SK-N-SH treated with all-trans-retinoic acid at 6 μM for 48 hours (cell line): ENCODE measurements at regions not wholly inside any gene's neighbourhood (a gene's known extent, or its start where the extent isn't known, plus 50 kb on each side); places are given as distances from the start of the nearest gene placed in this dataset.

Experiments used
- ATAC-seq: fragments of 200-7000 bp; cut with Tn5 transposase; 3 replicates; pipeline ENCODE4 v1.9.1; 2020; ENCODE audit warnings: mild to moderate bottlenecking, moderate library complexity
- ARNTL ChIP-seq: fragments of 450-650 bp; formaldehyde crosslinking; IDR thresholded peaks from 2 replicates; pipeline ENCODE4 v1.5.0; 2020; ENCODE audit warnings: low read depth, mild to moderate bottlenecking, moderate library complexity, borderline replicate concordance
- BACH2 ChIP-seq: fragments of 250-450 bp; sonication (Bioruptor Pico); IDR thresholded peaks from 2 replicates; pipeline ENCODE4 v1.9.0; 2021; ENCODE audit warnings: mild to moderate bottlenecking, borderline replicate concordance
- CREB5 ChIP-seq: fragments of 250-450 bp; sonication (Bioruptor Pico); IDR thresholded peaks from 2 replicates; pipeline ENCODE4 v1.5.1; 2020; ENCODE audit warnings: low read depth, mild to moderate bottlenecking, moderate library complexity
- CSDC2 ChIP-seq: fragments of 250-450 bp; sonication (Bioruptor Pico); IDR thresholded peaks from 2 replicates; pipeline ENCODE4 v1.5.0; 2020; ENCODE audit warnings: mild to moderate bottlenecking, moderate library complexity
- CSRNP3 ChIP-seq: fragments of 250-450 bp; sonication (Bioruptor Pico); IDR thresholded peaks from 2 replicates; pipeline ENCODE4 v1.5.1; 2021; ENCODE audit warnings: mild to moderate bottlenecking, moderate library complexity
- ESRRG ChIP-seq: fragments of 250-450 bp; sonication (Bioruptor Pico); IDR thresholded peaks from 2 replicates; pipeline ENCODE4 v1.6.1; 2021; ENCODE audit warnings: mild to moderate bottlenecking
- GLIS3 ChIP-seq: fragments of 250-450 bp; sonication (Bioruptor Pico); IDR thresholded peaks from 2 replicates; pipeline ENCODE4 v1.5.0; 2020; ENCODE audit warnings: mild to moderate bottlenecking, moderate library complexity
- ISL1 ChIP-seq: fragments of 250-450 bp; sonication (Bioruptor Pico); IDR thresholded peaks from 2 replicates; pipeline ENCODE4 v2.1.2; 2022; ENCODE audit warnings: mild to moderate bottlenecking, moderate library complexity
- OSR1 ChIP-seq: fragments of 250-450 bp; sonication (Bioruptor Pico); IDR thresholded peaks from 2 replicates; pipeline ENCODE4 v1.8.0; 2022; ENCODE audit warnings: moderate library complexity, mild to moderate bottlenecking, inconsistent platforms
- PATZ1 ChIP-seq: fragments of 250-450 bp; sonication (Bioruptor Pico); IDR thresholded peaks from 2 replicates; pipeline ENCODE4 v1.8.0; 2020; ENCODE audit warnings: mild to moderate bottlenecking, moderate library complexity, borderline replicate concordance
- PPARA ChIP-seq: fragments of 250-450 bp; sonication (Bioruptor Pico); IDR thresholded peaks from 2 replicates; pipeline ENCODE4 v1.5.0; 2020; ENCODE audit warnings: mild to moderate bottlenecking, borderline replicate concordance
- RARB ChIP-seq: fragments of 250-450 bp; sonication (Bioruptor Pico); IDR thresholded peaks from 2 replicates; pipeline ENCODE4 v1.8.0; 2021; ENCODE audit warnings: mild to moderate bottlenecking, moderate library complexity
- SNAI2 ChIP-seq: fragments of 250-450 bp; sonication (Bioruptor Pico); IDR thresholded peaks from 2 replicates; pipeline ENCODE4 v1.5.0; 2020; ENCODE audit warnings: mild to moderate bottlenecking, moderate library complexity
- TCF4 ChIP-seq: fragments of 250-450 bp; sonication (Bioruptor Pico); IDR thresholded peaks from 2 replicates; pipeline ENCODE4 v1.8.0; 2021; ENCODE audit warnings: mild to moderate bottlenecking, moderate library complexity, borderline replicate concordance
- TOX ChIP-seq: fragments of 250-450 bp; sonication (Bioruptor Pico); IDR thresholded peaks from 2 replicates; pipeline ENCODE4 v1.8.0; 2021; ENCODE audit warnings: mild to moderate bottlenecking, moderate library complexity, borderline replicate concordance
- TSHZ2 ChIP-seq: fragments of 250-450 bp; sonication (Bioruptor Pico); IDR thresholded peaks from 2 replicates; pipeline ENCODE4 v1.5.0; 2020; ENCODE audit warnings: mild to moderate bottlenecking, moderate library complexity
- ZC3H10 ChIP-seq: fragments of 250-450 bp; sonication (Bioruptor Pico); IDR thresholded peaks from 2 replicates; pipeline ENCODE4 v1.5.1; 2021; ENCODE audit warnings: mild to moderate bottlenecking, moderate library complexity
- ZFP3 ChIP-seq: fragments of 250-450 bp; sonication (Bioruptor Pico); IDR thresholded peaks from 2 replicates; pipeline ENCODE4 v1.5.0; 2020; ENCODE audit warnings: mild to moderate bottlenecking, moderate library complexity
- ZFP30 ChIP-seq: fragments of 450-650 bp; formaldehyde crosslinking; IDR thresholded peaks from 2 replicates; pipeline ENCODE4 v1.5.0; 2022; ENCODE audit warnings: mild to moderate bottlenecking, moderate library complexity
- ZNF70 ChIP-seq: fragments of 450-650 bp; formaldehyde crosslinking; IDR thresholded peaks from 2 replicates; pipeline ENCODE4 v1.5.0; 2020; ENCODE audit warnings: mild to moderate bottlenecking, moderate library complexity
- ZNF8 ChIP-seq: fragments of 450-650 bp; formaldehyde crosslinking; IDR thresholded peaks from 2 replicates; pipeline ENCODE4 v1.5.0; 2020; ENCODE audit warnings: mild to moderate bottlenecking, moderate library complexity
- TF ChIP-seq, protein P1 (sequence below): fragments of 250-450 bp; sonication (Bioruptor Pico); IDR thresholded peaks from 2 replicates; pipeline ENCODE4 v1.8.0; 2021; ENCODE audit warnings: low read depth, mild to moderate bottlenecking, moderate library complexity, borderline replicate concordance

DNA sequence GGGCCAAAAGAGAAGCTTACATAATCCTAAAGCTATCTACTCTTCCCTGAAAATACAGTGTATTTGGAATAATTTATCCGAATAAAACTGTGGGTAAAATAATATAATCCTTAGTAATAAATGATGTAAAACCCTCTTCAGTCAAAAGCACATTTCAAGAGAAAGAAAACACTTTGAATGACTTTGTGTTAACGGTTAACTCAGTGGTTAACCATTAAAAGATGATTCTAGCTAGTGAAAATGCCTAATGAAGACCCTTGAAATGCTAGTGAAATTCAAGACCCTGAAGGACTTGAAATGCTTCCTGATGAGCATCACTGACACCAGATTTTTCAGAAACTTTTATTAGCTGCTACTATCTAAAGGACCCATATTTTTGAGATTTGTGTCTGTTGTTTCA is 70.7 kb downstream of the COX7C start:
- ATAC-seq = no peak

GRCh38 chr5:86689103-86689729 is 71.5 kb downstream of the COX7C start:
- ATAC-seq = no peak
- TF ChIP-seq ZC3H10 (no peak), ESRRG (CRISPR knock-in tag) (no peak), ZNF70 (no peak), TCF4 (no peak), ISL1 (no peak), CREB5 (CRISPR knock-in tag) (no peak), TSHZ2 (CRISPR knock-in tag) (no peak), OSR1 (CRISPR knock-in tag) (no peak), ZFP30 (CRISPR knock-in tag) (no peak), RARB (no peak), ZFP3 (no peak), GLIS3 (no peak), ZNF8 (no peak), PPARA (CRISPR knock-in tag) (no peak), ARNTL (CRISPR knock-in tag) (no peak), SNAI2 (CRISPR knock-in tag) (no peak)

More for the DNA sequence above, 70.7 kb downstream of the COX7C start:
- TF ChIP-seq TCF4 (no peak), ZNF8 (no peak), GLIS3 (no peak), TOX (no peak), PATZ1 (CRISPR knock-in tag) (no peak), OSR1 (CRISPR knock-in tag) (no peak), PPARA (CRISPR knock-in tag) (no peak), BACH2 (CRISPR knock-in tag) (no peak), CSDC2 (CRISPR knock-in tag) (no peak)
- TF ChIP-seq, protein P1, sequence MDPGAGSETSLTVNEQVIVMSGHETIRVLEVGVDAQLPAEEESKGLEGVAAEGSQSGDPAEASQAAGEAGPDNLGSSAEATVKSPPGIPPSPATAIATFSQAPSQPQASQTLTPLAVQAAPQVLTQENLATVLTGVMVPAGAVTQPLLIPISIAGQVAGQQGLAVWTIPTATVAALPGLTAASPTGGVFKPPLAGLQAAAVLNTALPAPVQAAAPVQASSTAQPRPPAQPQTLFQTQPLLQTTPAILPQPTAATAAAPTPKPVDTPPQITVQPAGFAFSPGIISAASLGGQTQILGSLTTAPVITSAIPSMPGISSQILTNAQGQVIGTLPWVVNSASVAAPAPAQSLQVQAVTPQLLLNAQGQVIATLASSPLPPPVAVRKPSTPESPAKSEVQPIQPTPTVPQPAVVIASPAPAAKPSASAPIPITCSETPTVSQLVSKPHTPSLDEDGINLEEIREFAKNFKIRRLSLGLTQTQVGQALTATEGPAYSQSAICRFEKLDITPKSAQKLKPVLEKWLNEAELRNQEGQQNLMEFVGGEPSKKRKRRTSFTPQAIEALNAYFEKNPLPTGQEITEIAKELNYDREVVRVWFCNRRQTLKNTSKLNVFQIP = no peak

DNA sequence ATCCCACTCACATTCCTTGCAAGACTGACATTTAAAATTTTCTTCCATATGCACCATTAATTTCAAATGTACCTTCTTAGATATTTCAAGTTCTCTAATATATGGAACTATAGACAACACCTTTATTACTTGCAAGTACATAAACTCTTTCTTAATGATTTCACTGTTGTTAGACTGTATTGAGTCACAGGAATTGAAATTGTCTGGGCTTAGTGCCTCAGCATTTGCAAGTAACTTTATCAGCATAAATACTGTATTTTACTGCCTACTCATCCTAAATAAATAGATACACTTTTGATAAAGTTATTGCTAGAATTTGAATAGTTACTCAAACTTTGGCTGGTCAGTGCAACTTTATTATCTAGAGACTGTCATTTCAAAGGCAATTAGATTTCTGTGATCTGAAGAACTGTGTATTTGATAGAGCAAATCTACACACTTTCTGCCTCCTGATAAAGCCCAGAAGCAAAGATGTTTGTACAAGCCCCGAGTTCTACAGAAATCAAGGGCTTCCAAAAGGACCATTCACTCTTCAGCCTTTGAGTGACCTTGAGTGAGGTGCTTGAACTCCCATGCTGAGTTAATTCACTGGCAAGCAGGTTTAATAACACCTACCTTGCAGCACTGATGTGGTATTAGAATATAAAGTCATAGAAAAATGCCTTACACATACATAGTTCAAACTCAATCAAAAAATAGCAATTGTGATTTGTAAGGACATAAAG is 91.6 kb downstream of the COX7C start:
- no peak for ATAC-seq
- TF ChIP-seq CSRNP3 = no peak
- no peak for TF ChIP-seq GLIS3
- no peak for TF ChIP-seq TSHZ2 (CRISPR knock-in tag)
- TF ChIP-seq, protein P1 = no peak
- TF ChIP-seq TCF4 = no peak
- TF ChIP-seq ARNTL (CRISPR knock-in tag) = no peak
- TF ChIP-seq ZC3H10 = no peak
- TF ChIP-seq CREB5 (CRISPR knock-in tag) = no peak
